ENCODE measurements at regions not wholly inside any gene's neighbourhood (a gene's known extent, or its start where the extent isn't known, plus 50 kb on each side); places are given as distances from the start of the nearest gene placed in this dataset.

- Mint-ChIP-seq H3K4me3 (no peak overlapping the region), H3K27ac (no peak overlapping the region), H3K27me3 (peaks cover 3% of the 10 kb centered on the region), H3K9me3 (no peaks in the 10 kb centered on the region), H3K4me1 (ENCODE audit: low read depth) (no peaks in the 10 kb centered on the region), H3K36me3 (ENCODE audit: low read depth) (no peaks in the 10 kb centered on the region)
- intact Hi-C loops (cut with micrococcal nuclease): no loop called here
- DNase-seq (no peak), ATAC-seq (no peak)
- POLR2A ChIA-PET: no interaction called here
- TF ChIP-seq CTCF (IDR thresholded peaks at IDR 0.05): no peak
- CTCF ChIA-PET: no interaction called here
Observed at GRCh38 chr5:87627363-87627762, 214.6 kb upstream of the CCNH start.

- H3K9me3 Mint-ChIP-seq: no peaks in the 10 kb centered on the region
- DNase-seq (no peak), ATAC-seq (no peak)
- no peaks in the 10 kb centered on the region for H3K27me3 Mint-ChIP-seq
- ChIA-PET POLR2A (no interaction called here), CTCF (no interaction called here)
- H3K36me3 Mint-ChIP-seq (ENCODE audit: low read depth): no peaks in the 10 kb centered on the region
- H3K4me3 Mint-ChIP-seq: no peak overlapping the region
- H3K27ac Mint-ChIP-seq: no peak overlapping the region
- H3K4me1 Mint-ChIP-seq (ENCODE audit: low read depth): no peaks in the 10 kb centered on the region
- intact Hi-C loops (cut with micrococcal nuclease): no loop called here
- TF ChIP-seq CTCF (IDR thresholded peaks at IDR 0.05): no peak
Observed at GRCh38 chr5:87608385-87608784, 195.7 kb upstream of the CCNH start.

- Mint-ChIP-seq H3K36me3 (ENCODE audit: low read depth) (no peaks in the 10 kb centered on the region), H3K27me3 (no peaks in the 10 kb centered on the region), H3K9me3 (no peaks in the 10 kb centered on the region), H3K27ac (no peak overlapping the region), H3K4me3 (no peak overlapping the region), H3K4me1 (ENCODE audit: low read depth) (no peaks in the 10 kb centered on the region)
- DNase-seq: no peak
- CTCF ChIA-PET: no interaction called here
- POLR2A ChIA-PET: no interaction called here
- intact Hi-C loops (cut with micrococcal nuclease): no loop called here
- TF ChIP-seq CTCF (IDR thresholded peaks at IDR 0.05): no peak
- ATAC-seq: no peak
Observed at GRCh38 chr5:87605663-87606062, 192.9 kb upstream of the CCNH start.

GRCh38 chr5:87599778-87600177 is 187.0 kb upstream of the CCNH start:
- H3K4me1 Mint-ChIP-seq (ENCODE audit: low read depth): no peaks in the 10 kb centered on the region
- no peak overlapping the region for H3K4me3 Mint-ChIP-seq
- ATAC-seq: no peak
- H3K9me3 Mint-ChIP-seq: no peaks in the 10 kb centered on the region
- intact Hi-C loops (cut with micrococcal nuclease): no loop called here
- ChIA-PET CTCF (no interaction called here), POLR2A (interaction anchor here (1.1 kb wide), 1 partner anchor 42 kb away, joined by 3 read pairs; no protein-coding TSS in a partner anchor)
- H3K27ac Mint-ChIP-seq: no peak overlapping the region
- TF ChIP-seq CTCF (IDR thresholded peaks at IDR 0.05): no peak
- no peaks in the 10 kb centered on the region for H3K36me3 Mint-ChIP-seq (ENCODE audit: low read depth)
- no peak for DNase-seq
- no peaks in the 10 kb centered on the region for H3K27me3 Mint-ChIP-seq

GRCh38 chr5:87598460-87598859 is 185.7 kb upstream of the CCNH start:
- ChIA-PET POLR2A (no interaction called here), CTCF (no interaction called here)
- Mint-ChIP-seq H3K4me3 (no peak overlapping the region), H3K36me3 (ENCODE audit: low read depth) (no peaks in the 10 kb centered on the region), H3K27me3 (no peaks in the 10 kb centered on the region), H3K9me3 (no peaks in the 10 kb centered on the region), H3K4me1 (ENCODE audit: low read depth) (no peaks in the 10 kb centered on the region), H3K27ac (no peak overlapping the region)
- intact Hi-C loops (cut with micrococcal nuclease): no loop called here
- no peak for ATAC-seq
- TF ChIP-seq CTCF (IDR thresholded peaks at IDR 0.05): no peak
- DNase-seq: no peak

Data from activated CD8-positive, alpha-beta T cell treated with anti-CD3 and anti-CD28 coated beads for 36 hours (primary cell).